Endothelial cell of umbilical vein (primary cell): ENCODE measurements at regions not wholly inside any gene's neighbourhood (a gene's known extent, or its start where the extent isn't known, plus 50 kb on each side); places are given as distances from the start of the nearest gene placed in this dataset.

Experiments
- EZH2 ChIP-seq: IDR thresholded peaks from 2 replicates; pipeline ENCODE4 v1.6.1; 2012; ENCODE audit warnings: borderline replicate concordance, low read depth, mild to moderate bottlenecking, moderate library complexity, low read length, inconsistent platforms; ENCODE audit not compliant: severe bottlenecking
- FOS ChIP-seq: IDR thresholded peaks from 2 replicates; pipeline ENCODE4 v1.6.1; 2011; ENCODE audit warnings: mild to moderate bottlenecking, low read length, moderate library complexity, borderline replicate concordance; ENCODE audit not compliant: insufficient read depth
- JUN ChIP-seq: IDR thresholded peaks from 2 replicates; pipeline ENCODE4 v1.6.1; 2011; ENCODE audit warnings: borderline replicate concordance, low read depth; ENCODE audit not compliant: insufficient read length, insufficient read depth
- POLR2A ChIP-seq: IDR thresholded peaks from 2 replicates; pipeline ENCODE4 v1.6.1; 2012; ENCODE audit warnings: low read depth, mild to moderate bottlenecking, control low read depth, low read length
- POLR2AphosphoS5 ChIP-seq: IDR thresholded peaks from 2 replicates; pipeline ENCODE4 v1.6.1; 2012; ENCODE audit warnings: low read depth, mild to moderate bottlenecking, control low read depth, low read length, moderate library complexity; ENCODE audit not compliant: insufficient read depth
- TF ChIP-seq, protein P1 (sequence below), 2 donors: IDR thresholded peaks; 1 replicate in 1 of 2; 2 replicates in 1 of 2; pipeline ENCODE4 v1.5.1; 2011; ENCODE audit warnings: low read length in 2 of 2, mild to moderate bottlenecking in 2 of 2, moderate library complexity in 2 of 2, control low read depth in 1 of 2, inconsistent platforms in 1 of 2, low read depth in 1 of 2; ENCODE audit not compliant: insufficient read depth in 1 of 2; ENCODE audit errors: extremely low read depth in 1 of 2
- TF ChIP-seq, protein P2 (sequence below): IDR thresholded peaks from 2 replicates; pipeline ENCODE4 v1.6.1; 2011; ENCODE audit not compliant: insufficient read depth, insufficient read length

DNA sequence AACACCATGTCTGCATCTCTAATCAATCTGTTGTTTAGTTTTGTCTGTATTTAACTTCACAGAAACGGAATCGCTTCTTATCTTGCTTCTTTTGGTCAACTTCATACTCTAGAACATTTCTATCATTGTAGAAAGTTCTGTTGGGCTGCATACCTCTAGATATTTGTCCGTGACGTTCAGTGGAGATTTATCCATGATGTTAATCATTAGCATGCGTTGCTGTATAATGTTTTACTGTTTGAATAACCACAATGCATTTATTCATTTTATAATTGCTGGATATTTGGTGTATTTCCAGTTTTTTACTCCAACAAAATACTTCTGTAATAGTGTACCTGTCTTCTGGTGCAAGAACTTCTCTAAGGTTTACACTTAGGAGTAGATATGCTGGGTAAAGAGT is 96.2 kb upstream of the GDNF start:
- no peak for TF ChIP-seq EZH2
- TF ChIP-seq, protein P1, sequence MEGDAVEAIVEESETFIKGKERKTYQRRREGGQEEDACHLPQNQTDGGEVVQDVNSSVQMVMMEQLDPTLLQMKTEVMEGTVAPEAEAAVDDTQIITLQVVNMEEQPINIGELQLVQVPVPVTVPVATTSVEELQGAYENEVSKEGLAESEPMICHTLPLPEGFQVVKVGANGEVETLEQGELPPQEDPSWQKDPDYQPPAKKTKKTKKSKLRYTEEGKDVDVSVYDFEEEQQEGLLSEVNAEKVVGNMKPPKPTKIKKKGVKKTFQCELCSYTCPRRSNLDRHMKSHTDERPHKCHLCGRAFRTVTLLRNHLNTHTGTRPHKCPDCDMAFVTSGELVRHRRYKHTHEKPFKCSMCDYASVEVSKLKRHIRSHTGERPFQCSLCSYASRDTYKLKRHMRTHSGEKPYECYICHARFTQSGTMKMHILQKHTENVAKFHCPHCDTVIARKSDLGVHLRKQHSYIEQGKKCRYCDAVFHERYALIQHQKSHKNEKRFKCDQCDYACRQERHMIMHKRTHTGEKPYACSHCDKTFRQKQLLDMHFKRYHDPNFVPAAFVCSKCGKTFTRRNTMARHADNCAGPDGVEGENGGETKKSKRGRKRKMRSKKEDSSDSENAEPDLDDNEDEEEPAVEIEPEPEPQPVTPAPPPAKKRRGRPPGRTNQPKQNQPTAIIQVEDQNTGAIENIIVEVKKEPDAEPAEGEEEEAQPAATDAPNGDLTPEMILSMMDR (IDR thresholded peaks at IDR 0.05; ENCODE audit: extremely low read depth in 1 of 2, insufficient read depth in 1 of 2, low read depth in 1 of 2, low read length in 2 of 2), result no peak
- no peak for TF ChIP-seq JUN
- no peak for TF ChIP-seq POLR2A
- TF ChIP-seq, protein P2, sequence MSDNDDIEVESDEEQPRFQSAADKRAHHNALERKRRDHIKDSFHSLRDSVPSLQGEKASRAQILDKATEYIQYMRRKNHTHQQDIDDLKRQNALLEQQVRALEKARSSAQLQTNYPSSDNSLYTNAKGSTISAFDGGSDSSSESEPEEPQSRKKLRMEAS, result no peak
- TF ChIP-seq POLR2AphosphoS5, result no peak
- no peak for TF ChIP-seq FOS
